ENCODE measurements at regions not wholly inside any gene's neighbourhood (a gene's known extent, or its start where the extent isn't known, plus 50 kb on each side); places are given as distances from the start of the nearest gene placed in this dataset.

GRCh38 chr6:105804000-105804399 is 282.1 kb upstream of the PRDM1 start:
- Histone ChIP-seq H3K4me1 (no peaks in the 10 kb centered on the region), H3K36me3 (no peaks in the 10 kb centered on the region), H3K4me3 (ENCODE audit: low read depth, low read length) (no peak overlapping the region), H3K9me3 (no peaks in the 10 kb centered on the region; the same call in 1 of the 2 replicates), H3K27me3 (peaks cover 10% of the 10 kb centered on the region)
- DNase-seq: no peak
- no peak for TF ChIP-seq CTCF (IDR thresholded peaks at IDR 0.05; ENCODE audit: low read depth, low read length)

- Histone ChIP-seq H3K4me1 (no peaks in the 10 kb centered on the region), H3K36me3 (no peaks in the 10 kb centered on the region), H3K27me3 (peaks cover 10% of the 10 kb centered on the region), H3K9me3 (no peaks in the 10 kb centered on the region; the same call in 1 of the 2 replicates), H3K4me3 (ENCODE audit: low read depth, low read length) (no peak overlapping the region)
- DNase-seq: no peak
- no peak for TF ChIP-seq CTCF (IDR thresholded peaks at IDR 0.05; ENCODE audit: low read depth, low read length)
Observed at GRCh38 chr6:105803442-105803841, 282.7 kb upstream of the PRDM1 start.

- H3K4me3 ChIP-seq (ENCODE audit: low read depth, low read length): no peak overlapping the region
- H3K4me1 ChIP-seq: no peaks in the 10 kb centered on the region
- H3K9me3 ChIP-seq: no peaks in the 10 kb centered on the region; the same call in 1 of the 2 replicates
- H3K36me3 ChIP-seq: no peaks in the 10 kb centered on the region
- peaks cover 10% of the 10 kb centered on the region for H3K27me3 ChIP-seq
- DNase-seq: no peak
- TF ChIP-seq CTCF (IDR thresholded peaks at IDR 0.05; ENCODE audit: low read depth, low read length): no peak
Observed at GRCh38 chr6:105802703-105803102, 283.4 kb upstream of the PRDM1 start.

GRCh38 chr6:105800871-105801270 is 285.3 kb upstream of the PRDM1 start:
- Histone ChIP-seq H3K4me1 (no peaks in the 10 kb centered on the region), H3K9me3 (no peaks in the 10 kb centered on the region; the same call in 1 of the 2 replicates), H3K27me3 (peaks cover 14% of the 10 kb centered on the region), H3K4me3 (ENCODE audit: low read depth, low read length) (no peak overlapping the region), H3K36me3 (no peaks in the 10 kb centered on the region)
- TF ChIP-seq CTCF (IDR thresholded peaks at IDR 0.05; ENCODE audit: low read depth, low read length): no peak
- no peak for DNase-seq

GRCh38 chr6:105800398-105800797 is 285.7 kb upstream of the PRDM1 start:
- no peak for TF ChIP-seq CTCF (IDR thresholded peaks at IDR 0.05; ENCODE audit: low read depth, low read length)
- H3K36me3 ChIP-seq: no peaks in the 10 kb centered on the region
- H3K4me1 ChIP-seq: no peaks in the 10 kb centered on the region
- no peak overlapping the region for H3K4me3 ChIP-seq (ENCODE audit: low read depth, low read length)
- H3K9me3 ChIP-seq: no peaks in the 10 kb centered on the region; the same call in 1 of the 2 replicates
- DNase-seq: no peak
- peaks cover 17% of the 10 kb centered on the region for H3K27me3 ChIP-seq

- peaks cover 21% of the 10 kb centered on the region for H3K27me3 ChIP-seq
- TF ChIP-seq CTCF (IDR thresholded peaks at IDR 0.05; ENCODE audit: low read depth, low read length): no peak
- no peak for DNase-seq
- H3K9me3 ChIP-seq: no peaks in the 10 kb centered on the region; the same call in 1 of the 2 replicates
- no peak overlapping the region for H3K4me3 ChIP-seq (ENCODE audit: low read depth, low read length)
- no peaks in the 10 kb centered on the region for H3K4me1 ChIP-seq
- H3K36me3 ChIP-seq: no peaks in the 10 kb centered on the region
Observed at GRCh38 chr6:105799056-105799455, 287.1 kb upstream of the PRDM1 start.
